ENCODE measurements at regions not wholly inside any gene's neighbourhood (a gene's known extent, or its start where the extent isn't known, plus 50 kb on each side); places are given as distances from the start of the nearest gene placed in this dataset.

GRCh38 chr1:5765997-5766913 lies 226.0 kb downstream of the NPHP4 start:
- no peak for DNase-seq

- no peak for DNase-seq
Measured at GRCh38 chr1:5765483-5765882, 226.7 kb downstream of the NPHP4 start.

GRCh38 chr1:5764959-5765358 lies 227.3 kb downstream of the NPHP4 start:
- no peak for DNase-seq

GRCh38 chr1:5764464-5764863 lies 227.8 kb downstream of the NPHP4 start:
- DNase-seq: no peak

- no peak for DNase-seq
Measured at GRCh38 chr1:5763696-5764370, 228.4 kb downstream of the NPHP4 start.

- no peak for DNase-seq
Measured at GRCh38 chr1:5758859-5759578, 233.2 kb downstream of the NPHP4 start.

- DNase-seq: no peak
Measured at GRCh38 chr1:5758000-5758858, 234.0 kb downstream of the NPHP4 start.

- DNase-seq: no peak
Measured at GRCh38 chr1:5757187-5757805, 234.9 kb downstream of the NPHP4 start.

- no peak for DNase-seq
Measured at GRCh38 chr1:5756434-5757186, 235.6 kb downstream of the NPHP4 start.

GRCh38 chr1:5755552-5756125 lies 236.6 kb downstream of the NPHP4 start:
- DNase-seq: no peak

GRCh38 chr1:5754817-5755551 lies 237.2 kb downstream of the NPHP4 start:
- no peak for DNase-seq

- DNase-seq: no peak
Measured at GRCh38 chr1:5753549-5754421, 238.4 kb downstream of the NPHP4 start.

- DNase-seq: no peak
Measured at GRCh38 chr1:5752746-5753548, 239.3 kb downstream of the NPHP4 start.

GRCh38 chr1:5751833-5752745 lies 240.1 kb downstream of the NPHP4 start:
- no peak for DNase-seq

GRCh38 chr1:5751163-5751540 lies 241.1 kb downstream of the NPHP4 start:
- no peak for DNase-seq

- no peak for DNase-seq
Measured at GRCh38 chr1:5750186-5751162, 241.8 kb downstream of the NPHP4 start.
